ENCODE measurements at regions not wholly inside any gene's neighbourhood (a gene's known extent, or its start where the extent isn't known, plus 50 kb on each side); places are given as distances from the start of the nearest gene placed in this dataset.
A peak's percentile ranks its signal among the peaks of the same experiment; 100 is the strongest.

GRCh38 chr2:120983344-120983743 lies 247.7 kb downstream of the GLI2 start:
- DNase-seq, result no peak

DNA sequence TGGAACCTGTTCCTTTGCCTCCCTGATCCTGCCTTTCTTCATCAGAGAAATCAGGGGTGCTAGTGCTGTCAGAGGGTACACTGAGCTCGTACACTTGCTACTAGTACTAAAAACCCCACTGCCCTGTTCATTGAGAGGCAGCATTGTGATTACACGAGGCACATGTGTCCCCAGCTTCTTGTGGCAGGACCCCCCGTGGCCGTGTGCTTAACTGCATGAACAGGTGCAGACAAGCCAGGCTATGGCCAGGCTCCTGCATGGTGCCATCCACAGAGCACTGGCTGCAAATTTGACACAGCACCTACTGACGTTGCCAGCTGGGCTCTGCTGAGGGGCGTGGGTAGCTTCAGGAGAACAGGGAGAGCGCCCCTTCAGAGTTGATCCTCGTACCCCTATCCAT lies 248.4 kb downstream of the GLI2 start:
- no peak for DNase-seq

DNA sequence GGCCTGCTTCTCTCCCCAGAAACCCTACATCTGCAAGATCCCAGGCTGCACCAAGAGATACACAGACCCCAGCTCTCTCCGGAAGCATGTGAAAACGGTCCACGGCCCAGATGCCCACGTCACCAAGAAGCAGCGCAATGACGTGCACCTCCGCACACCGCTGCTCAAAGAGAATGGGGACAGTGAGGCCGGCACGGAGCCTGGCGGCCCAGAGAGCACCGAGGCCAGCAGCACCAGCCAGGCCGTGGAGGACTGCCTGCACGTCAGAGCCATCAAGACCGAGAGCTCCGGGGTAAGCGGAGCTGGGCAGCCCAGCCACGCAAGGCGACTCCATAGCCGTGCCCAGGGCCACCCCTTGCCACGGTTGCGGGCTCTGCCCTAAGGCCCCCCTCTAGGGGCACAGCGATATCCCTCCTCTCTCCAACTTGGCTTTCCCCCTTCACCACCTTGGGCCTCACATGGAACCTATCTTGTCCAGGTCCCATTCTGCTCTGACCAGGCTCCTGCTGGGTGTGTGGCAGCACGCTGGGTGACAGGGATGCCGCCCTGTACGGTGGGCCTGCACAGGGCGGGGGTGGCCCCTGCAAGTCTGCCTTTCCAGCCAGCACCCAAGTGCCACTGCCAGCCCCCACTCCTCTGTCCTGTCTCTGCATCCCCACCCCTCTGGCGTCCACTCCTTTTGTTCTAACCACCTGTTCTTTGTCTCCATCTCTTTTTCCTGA lies 248.9 kb downstream of the GLI2 start:
- DNase-seq, result no peak

- no peak for DNase-seq
These were observed 249.7 kb downstream of the GLI2 start for GRCh38 chr2:120985174-120985996.

GRCh38 chr2:120985997-120986651 lies 250.5 kb downstream of the GLI2 start:
- no peak for DNase-seq

DNA sequence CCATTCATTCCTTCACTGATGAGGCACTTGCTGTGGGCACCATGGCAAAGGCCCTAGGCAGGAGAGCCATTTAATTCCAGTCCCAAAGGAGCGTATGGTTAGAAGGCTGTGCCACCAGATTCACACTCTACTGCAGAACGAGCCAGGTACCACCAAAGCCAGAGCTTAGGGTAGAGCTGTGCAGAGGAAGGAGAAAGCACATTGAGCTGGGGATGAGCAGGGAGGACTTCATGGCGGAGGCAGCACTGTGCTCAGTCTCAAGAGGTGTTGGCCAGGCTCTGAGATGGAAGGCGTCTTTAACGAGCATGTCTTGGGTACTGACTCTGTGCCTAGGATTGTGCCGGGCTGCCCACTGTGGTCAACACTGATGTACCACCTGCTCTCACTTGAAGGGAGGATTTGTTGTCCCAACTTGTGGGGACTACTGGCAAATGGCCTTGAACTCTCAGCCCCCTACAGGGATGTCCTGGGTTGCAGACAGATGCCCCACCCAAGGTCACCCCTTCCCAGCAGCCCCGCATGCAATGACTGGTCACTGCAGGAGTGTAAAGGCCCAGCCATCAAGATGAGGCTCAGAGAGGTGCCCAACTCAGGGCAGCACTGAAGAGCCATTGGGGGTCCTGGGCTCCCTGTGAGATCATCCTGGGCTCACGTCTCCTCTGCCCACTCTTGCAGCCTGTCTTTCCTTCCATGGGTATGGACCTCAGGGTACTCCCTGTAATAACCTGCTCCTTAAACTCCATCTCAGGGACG lies 251.4 kb downstream of the GLI2 start:
- no peak for DNase-seq

DNA sequence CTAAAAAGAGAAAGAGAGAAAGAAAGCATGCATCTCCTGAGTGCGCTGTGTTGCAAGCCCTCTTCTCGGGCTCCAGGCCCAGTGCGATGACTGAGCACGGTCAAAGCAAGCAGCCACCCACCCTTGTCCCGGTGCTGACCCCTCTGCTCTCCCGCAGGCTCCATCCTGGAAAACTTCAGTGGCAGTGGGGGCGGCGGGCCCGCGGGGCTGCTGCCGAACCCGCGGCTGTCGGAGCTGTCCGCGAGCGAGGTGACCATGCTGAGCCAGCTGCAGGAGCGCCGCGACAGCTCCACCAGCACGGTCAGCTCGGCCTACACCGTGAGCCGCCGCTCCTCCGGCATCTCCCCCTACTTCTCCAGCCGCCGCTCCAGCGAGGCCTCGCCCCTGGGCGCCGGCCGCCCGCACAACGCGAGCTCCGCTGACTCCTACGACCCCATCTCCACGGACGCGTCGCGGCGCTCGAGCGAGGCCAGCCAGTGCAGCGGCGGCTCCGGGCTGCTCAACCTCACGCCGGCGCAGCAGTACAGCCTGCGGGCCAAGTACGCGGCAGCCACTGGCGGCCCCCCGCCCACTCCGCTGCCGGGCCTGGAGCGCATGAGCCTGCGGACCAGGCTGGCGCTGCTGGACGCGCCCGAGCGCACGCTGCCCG lies 252.5 kb downstream of the GLI2 start:
- no peak for DNase-seq

- no peak for DNase-seq
These were observed 253.2 kb downstream of the GLI2 start for GRCh38 chr2:120988700-120989511.

DNA sequence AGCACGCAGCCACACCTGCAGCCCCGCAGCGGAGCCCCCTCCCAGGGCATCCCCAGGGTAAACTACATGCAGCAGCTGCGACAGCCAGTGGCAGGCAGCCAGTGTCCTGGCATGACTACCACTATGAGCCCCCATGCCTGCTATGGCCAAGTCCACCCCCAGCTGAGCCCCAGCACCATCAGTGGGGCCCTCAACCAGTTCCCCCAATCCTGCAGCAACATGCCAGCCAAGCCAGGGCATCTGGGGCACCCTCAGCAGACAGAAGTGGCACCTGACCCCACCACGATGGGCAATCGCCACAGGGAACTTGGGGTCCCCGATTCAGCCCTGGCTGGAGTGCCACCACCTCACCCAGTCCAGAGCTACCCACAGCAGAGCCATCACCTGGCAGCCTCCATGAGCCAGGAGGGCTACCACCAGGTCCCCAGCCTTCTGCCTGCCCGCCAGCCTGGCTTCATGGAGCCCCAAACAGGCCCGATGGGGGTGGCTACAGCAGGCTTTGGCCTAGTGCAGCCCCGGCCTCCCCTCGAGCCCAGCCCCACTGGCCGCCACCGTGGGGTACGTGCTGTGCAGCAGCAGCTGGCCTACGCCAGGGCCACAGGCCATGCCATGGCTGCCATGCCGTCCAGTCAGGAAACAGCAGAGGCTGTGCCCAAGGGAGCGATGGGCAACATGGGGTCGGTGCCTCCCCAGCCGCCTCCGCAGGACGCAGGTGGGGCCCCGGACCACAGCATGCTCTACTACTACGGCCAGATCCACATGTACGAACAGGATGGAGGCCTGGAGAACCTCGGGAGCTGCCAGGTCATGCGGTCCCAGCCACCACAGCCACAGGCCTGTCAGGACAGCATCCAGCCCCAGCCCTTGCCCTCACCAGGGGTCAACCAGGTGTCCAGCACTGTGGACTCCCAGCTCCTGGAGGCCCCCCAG lies 254.1 kb downstream of the GLI2 start:
- no peak for DNase-seq

DNA sequence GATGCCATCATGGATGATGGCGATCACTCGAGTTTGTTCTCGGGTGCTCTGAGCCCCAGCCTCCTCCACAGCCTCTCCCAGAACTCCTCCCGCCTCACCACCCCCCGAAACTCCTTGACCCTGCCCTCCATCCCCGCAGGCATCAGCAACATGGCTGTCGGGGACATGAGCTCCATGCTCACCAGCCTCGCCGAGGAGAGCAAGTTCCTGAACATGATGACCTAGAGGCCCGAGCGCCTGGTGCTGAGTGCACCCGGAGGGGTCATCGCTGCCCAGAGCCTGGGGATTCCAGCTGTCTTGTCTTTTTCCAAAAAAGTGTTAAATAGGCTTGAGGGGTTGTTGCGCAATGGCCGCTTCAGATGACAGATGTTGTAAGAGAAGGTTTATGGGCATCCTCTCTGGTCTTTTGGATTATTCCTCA lies 254.8 kb downstream of the GLI2 start:
- peak; percentile 11 for DNase-seq

DNA sequence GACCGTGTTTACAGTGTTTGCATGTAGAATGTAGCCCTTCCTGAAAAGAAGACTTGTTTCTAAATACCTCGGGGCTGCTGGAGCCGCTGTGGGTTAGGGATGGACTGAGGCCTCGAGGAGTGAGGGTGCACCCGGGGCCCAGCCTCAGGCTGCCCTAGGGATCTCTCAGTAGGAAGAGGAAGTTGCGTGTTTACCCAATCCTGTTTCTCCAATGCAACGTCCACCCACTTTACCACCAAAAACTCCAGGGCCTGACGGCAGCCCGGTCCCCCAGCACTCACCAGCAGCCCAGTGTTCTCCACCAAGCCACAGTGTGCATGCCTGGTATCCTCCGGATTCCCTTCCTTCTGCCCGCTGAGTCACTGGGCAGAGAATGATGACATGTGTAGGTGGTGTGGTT lies 255.8 kb downstream of the GLI2 start:
- no peak for DNase-seq

GRCh38 chr2:120992791-120993555 lies 257.3 kb downstream of the GLI2 start:
- DNase-seq, result no peak

DNA sequence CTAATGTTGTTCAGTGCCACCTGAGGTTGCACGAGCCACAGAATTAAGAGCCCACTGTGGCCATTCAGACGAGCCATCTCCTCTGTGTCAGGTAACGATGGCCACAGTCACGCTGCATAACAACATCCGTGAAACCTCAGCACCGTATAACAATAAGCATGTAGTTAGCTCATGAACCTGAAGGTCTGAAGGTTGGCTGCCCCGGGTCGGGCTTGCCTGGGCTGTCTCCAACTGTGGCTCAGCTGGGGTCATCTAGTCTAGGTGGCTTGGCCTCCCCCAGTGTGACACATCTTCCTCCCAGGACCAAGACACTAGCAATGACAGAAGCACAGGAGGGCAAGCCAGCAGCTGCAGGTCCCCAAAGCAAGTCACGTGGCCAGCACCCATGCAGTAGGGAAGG lies 258.0 kb downstream of the GLI2 start:
- no peak for DNase-seq

DNA sequence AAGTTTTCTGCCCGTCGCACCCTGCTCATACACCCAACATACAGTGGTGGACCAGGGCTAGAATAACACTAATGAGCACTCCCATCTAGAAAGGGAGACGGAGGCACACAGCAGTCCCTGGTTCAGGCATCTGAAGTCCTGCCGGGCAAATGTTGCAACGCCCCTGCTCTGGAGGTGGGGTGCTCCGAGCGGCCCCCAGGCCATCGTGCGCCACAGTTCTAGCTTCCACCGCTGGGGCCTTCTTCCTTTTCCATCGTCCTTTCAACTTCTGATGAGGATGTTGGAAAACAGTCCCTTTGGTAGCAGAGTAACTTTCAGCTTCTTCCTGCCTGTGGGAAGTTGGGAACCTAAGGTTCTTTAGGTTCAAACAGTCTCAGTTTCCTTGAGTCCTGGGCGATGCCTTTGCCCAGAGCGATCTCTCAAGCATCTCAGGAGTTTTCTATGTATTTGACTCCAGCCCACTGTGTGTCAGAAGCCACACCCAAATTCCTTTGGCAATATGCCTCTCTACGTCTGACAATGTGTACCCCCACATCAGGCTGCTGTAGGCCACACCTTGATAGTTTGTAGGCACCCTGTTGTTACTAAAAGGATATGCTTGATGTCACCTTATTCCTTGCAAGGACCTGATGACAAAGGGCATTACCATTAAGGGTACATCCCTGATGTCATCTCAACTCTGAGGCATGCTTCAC lies 258.8 kb downstream of the GLI2 start:
- DNase-seq, result no peak

- DNase-seq, result no peak
These were observed 259.5 kb downstream of the GLI2 start for GRCh38 chr2:120995152-120995551.

DNA sequence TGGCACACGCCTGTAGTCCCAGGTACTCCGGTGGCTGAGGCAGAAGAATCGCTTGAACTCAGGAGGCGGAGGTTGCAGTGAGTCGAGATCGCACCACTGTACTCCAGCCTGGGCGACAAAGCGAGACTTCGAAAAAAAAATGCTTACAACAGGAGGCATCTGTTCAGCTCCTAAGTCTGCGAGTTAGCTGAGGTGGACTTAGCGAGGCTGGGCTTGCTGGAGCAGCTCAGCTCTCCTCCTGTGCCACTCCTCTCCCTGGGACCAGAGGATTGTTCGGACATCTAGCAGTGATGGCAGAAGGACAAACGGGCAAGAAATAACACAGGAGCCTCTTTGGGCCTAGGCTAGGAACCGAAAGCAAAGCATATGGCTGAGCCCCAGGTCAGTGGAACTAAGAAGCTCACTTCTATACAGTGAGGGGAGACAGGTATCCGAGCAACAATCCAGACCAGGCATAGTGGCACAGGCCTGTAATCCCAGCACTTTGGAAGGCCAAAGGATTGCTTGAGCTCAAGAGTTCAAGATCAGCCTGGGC lies 260.1 kb downstream of the GLI2 start:
- DNase-seq, result no peak

DNA sequence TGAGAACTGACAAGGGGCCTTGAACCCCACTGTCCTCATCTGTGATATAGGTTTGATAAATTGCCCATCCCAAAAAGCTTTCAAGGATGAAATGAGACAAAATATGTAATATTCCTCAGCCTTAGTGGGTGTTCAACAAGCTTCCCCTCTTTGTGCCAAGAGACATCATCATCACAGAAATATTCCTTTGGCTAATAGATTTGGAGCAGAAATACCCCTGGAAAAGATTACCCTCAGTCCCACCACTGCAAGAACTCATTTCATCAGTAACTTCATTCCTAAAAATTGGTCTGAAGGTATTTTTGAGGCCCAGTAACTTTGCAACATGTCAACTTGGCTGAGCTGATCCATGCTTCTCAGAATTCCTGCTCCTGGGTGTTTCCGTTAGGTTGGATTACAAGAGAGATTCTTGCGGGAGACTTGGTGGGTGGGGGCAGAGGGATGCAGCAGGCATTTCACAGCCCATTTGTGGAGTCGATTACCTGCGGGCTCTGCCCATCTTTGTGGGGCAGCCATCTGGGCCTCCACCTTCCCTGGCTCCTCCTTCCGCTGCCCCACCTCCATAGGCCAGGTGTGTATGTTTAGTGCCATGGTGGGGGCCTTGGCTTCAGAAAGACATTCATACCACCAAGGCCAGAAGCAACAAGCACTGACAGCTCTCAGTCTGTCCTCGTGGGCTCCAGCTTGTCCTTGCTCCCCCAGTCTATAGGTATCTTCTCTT lies 263.9 kb downstream of the GLI2 start:
- no peak for DNase-seq

- DNase-seq, result no peak
These were observed 265.1 kb downstream of the GLI2 start for GRCh38 chr2:121000804-121001203.
